OCI-LY7 (cell line): ENCODE measurements at regions not wholly inside any gene's neighbourhood (a gene's known extent, or its start where the extent isn't known, plus 50 kb on each side); places are given as distances from the start of the nearest gene placed in this dataset.

Experiments
- BruUV-seq: library from RNA; stranded (reverse); fragments of 400-500 nt; replicated peaks from 2 replicates; lab custom pipeline; 2021; lab: Mats Ljungman, UMichigan
- CTCF ChIA-PET: fragments of 300-600 bp; sonication (Branson Sonifier 250); formaldehyde crosslinking; loops from one replicate; lab custom pipeline; 2022; ENCODE audit warnings: antibody characterized with exemption; ENCODE audit not compliant: unreplicated experiment; lab: Charles Lee
- POLR2A ChIA-PET: fragments of 300-600 bp; sonication (Branson Sonifier 250); formaldehyde crosslinking; loops from one replicate; lab custom pipeline; 2022; ENCODE audit warnings: antibody characterized with exemption; lab: Charles Lee
- DNase-seq: peaks from one replicate; pipeline ENCODE4 v3.0.0-alpha.2; 2015; ENCODE audit warnings: low spot score
- H2AFZ ChIP-seq: fragments of 200-600 bp; sonication (generic), shearing (Covaris generic); 2 replicates; pipeline ENCODE4 v1.6.1; 2014; ENCODE audit warnings: mild to moderate bottlenecking, antibody characterized with exemption, low read length, moderate library complexity
- H3K27ac ChIP-seq: fragments of 200-600 bp; sonication (generic); 2 replicates; pipeline ENCODE4 v1.5.1; 2014; ENCODE audit warnings: mixed run types, low read depth, mild to moderate bottlenecking, moderate library complexity, low read length, inconsistent platforms; ENCODE audit not compliant: poor library complexity, severe bottlenecking
- H3K36me3 ChIP-seq: fragments of 200-600 bp; sonication (generic); 2 replicates; pipeline ENCODE4 v1.6.1; 2014; ENCODE audit warnings: mild to moderate bottlenecking, antibody characterized with exemption, low read length, moderate library complexity, mixed read lengths; ENCODE audit not compliant: insufficient read depth
- H3K4me1 ChIP-seq: fragments of 200-600 bp; sonication (generic); 2 replicates; pipeline ENCODE4 v1.5.1; 2014; ENCODE audit warnings: mild to moderate bottlenecking, low read length; ENCODE audit not compliant: insufficient read depth, poor library complexity, severe bottlenecking
- H3K4me2 ChIP-seq: fragments of 200-600 bp; sonication (generic); 2 replicates; pipeline ENCODE4 v1.6.1; 2014; ENCODE audit warnings: mild to moderate bottlenecking, low read length
- H3K4me3 ChIP-seq: fragments of 200-600 bp; sonication (generic); 2 replicates; pipeline ENCODE4 v1.5.1; 2014; ENCODE audit warnings: mild to moderate bottlenecking, low read depth, low read length; ENCODE audit not compliant: poor library complexity, severe bottlenecking
- H3K79me2 ChIP-seq: fragments of 200-600 bp; sonication (generic); 2 replicates; pipeline ENCODE4 v1.6.1; 2016; ENCODE audit warnings: low read depth, mild to moderate bottlenecking, low read length, moderate library complexity, mixed read lengths; ENCODE audit not compliant: insufficient read depth
- H3K9me2 ChIP-seq: fragments of 200-600 bp; sonication (generic); 2 replicates; pipeline ENCODE4 v1.6.1; 2016; ENCODE audit warnings: mild to moderate bottlenecking, low read length, mixed read lengths; ENCODE audit not compliant: insufficient read depth
- H3K9me3 ChIP-seq: fragments of 200-600 bp; sonication (generic); 2 replicates; pipeline ENCODE4 v1.6.1; 2014; ENCODE audit warnings: mild to moderate bottlenecking, mixed run types, low read length, mixed read lengths
- H4K20me1 ChIP-seq: fragments of 200-600 bp; sonication (generic); 2 replicates; pipeline ENCODE4 v1.6.1; 2014; ENCODE audit warnings: mild to moderate bottlenecking, antibody characterized with exemption, low read length, moderate library complexity, mixed read lengths; ENCODE audit not compliant: insufficient read depth
- EZH2phosphoT487 ChIP-seq: fragments of 200-600 bp; sonication (generic); IDR thresholded peaks from 2 replicates; pipeline ENCODE4 v1.6.1; 2018; ENCODE audit warnings: low read depth, borderline replicate concordance, mild to moderate bottlenecking, mixed run types, antibody characterized with exemption, low read length, moderate library complexity, mixed read lengths
- intact Hi-C: fragments of 100-400 bp; cut with micrococcal nuclease; formaldehyde crosslinking; loops from one replicate; pipeline ENCODE4 v1.10.0; 2022; ENCODE audit not compliant: unreplicated experiment
- TF ChIP-seq, protein P1 (sequence below): fragments of 200-600 bp; sonication (generic); conservative IDR thresholded peaks from 2 replicates; pipeline ENCODE4 v1.5.1; 2014; ENCODE audit warnings: mild to moderate bottlenecking, antibody characterized with exemption, low read length, moderate library complexity, mixed read lengths

DNA sequence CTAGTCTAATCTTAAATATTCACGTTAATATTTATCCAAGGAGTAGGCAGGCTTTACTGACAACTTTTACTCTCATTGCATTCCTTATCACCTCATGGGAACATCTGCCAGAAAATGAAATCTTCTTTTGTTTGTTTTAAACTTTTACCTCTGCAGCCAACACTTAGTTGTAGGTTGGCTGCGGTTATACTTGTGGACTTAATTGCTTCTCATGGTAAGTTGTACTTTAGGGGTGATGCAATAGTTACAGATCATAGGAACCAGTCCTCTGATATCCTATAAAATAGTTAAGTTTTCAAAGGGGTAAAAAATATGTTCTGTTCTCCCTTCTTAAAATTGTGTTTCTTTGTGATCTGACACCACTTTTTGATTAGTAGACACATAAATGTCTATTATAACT is 321.9 kb downstream of the ZPLD1 start:
- intact Hi-C loops, result no loop called here
- no peaks in the 10 kb centered on the region for H3K36me3 ChIP-seq
- CTCF ChIA-PET, result no interaction called here

DNA sequence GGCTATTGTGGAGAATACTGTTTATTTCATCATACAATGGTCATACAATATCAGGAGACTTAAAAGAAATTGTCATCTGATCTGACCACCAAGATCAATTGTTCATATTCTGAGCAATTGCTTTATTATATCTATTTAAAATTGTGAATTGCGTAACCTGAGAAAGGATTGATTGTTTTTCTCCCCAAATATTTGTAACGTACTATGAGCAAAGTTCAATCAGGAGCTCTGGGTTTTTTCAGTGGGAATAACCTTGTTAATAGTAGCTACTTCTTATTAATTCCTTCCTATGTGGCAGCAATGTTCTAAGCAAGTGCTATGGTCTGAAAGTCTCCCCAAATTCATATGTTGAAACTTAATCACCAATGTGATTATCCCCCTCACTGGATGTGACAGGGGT is 323.1 kb downstream of the ZPLD1 start:
- H3K9me3 ChIP-seq, result no peaks in the 10 kb centered on the region
- no peak overlapping the region for H3K27ac ChIP-seq
- POLR2A ChIA-PET, result interaction anchor here (1.0 kb wide), 1 partner anchor 9 kb away, joined by 3 read pairs; no protein-coding TSS in a partner anchor
- TF ChIP-seq EZH2phosphoT487, result no peak
- TF ChIP-seq, protein P1, sequence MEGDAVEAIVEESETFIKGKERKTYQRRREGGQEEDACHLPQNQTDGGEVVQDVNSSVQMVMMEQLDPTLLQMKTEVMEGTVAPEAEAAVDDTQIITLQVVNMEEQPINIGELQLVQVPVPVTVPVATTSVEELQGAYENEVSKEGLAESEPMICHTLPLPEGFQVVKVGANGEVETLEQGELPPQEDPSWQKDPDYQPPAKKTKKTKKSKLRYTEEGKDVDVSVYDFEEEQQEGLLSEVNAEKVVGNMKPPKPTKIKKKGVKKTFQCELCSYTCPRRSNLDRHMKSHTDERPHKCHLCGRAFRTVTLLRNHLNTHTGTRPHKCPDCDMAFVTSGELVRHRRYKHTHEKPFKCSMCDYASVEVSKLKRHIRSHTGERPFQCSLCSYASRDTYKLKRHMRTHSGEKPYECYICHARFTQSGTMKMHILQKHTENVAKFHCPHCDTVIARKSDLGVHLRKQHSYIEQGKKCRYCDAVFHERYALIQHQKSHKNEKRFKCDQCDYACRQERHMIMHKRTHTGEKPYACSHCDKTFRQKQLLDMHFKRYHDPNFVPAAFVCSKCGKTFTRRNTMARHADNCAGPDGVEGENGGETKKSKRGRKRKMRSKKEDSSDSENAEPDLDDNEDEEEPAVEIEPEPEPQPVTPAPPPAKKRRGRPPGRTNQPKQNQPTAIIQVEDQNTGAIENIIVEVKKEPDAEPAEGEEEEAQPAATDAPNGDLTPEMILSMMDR, result no peak
- H3K4me2 ChIP-seq, result no peak overlapping the region
- H3K36me3 ChIP-seq, result no peaks in the 10 kb centered on the region
- CTCF ChIA-PET, result no interaction called here
- no peak overlapping the region for H3K4me3 ChIP-seq
- no peaks in the 10 kb centered on the region for H4K20me1 ChIP-seq
- no peaks in the 10 kb centered on the region for H3K4me1 ChIP-seq
- BruUV-seq, result no TSS peak
- no peak overlapping the region for H2AFZ ChIP-seq
- no peaks in the 10 kb centered on the region for H3K9me2 ChIP-seq
- intact Hi-C loops, result no loop called here
- no peaks in the 10 kb centered on the region for H3K79me2 ChIP-seq
- no peak for DNase-seq

More for the DNA sequence above, 321.9 kb downstream of the ZPLD1 start:
- Histone ChIP-seq H4K20me1 (no peaks in the 10 kb centered on the region), H3K9me2 (no peaks in the 10 kb centered on the region), H2AFZ (no peak overlapping the region), H3K4me3 (no peak overlapping the region), H3K9me3 (no peaks in the 10 kb centered on the region), H3K27ac (no peak overlapping the region), H3K79me2 (no peaks in the 10 kb centered on the region), H3K4me2 (no peak overlapping the region), H3K4me1 (no peaks in the 10 kb centered on the region)
- no peak for DNase-seq
- TF ChIP-seq, protein P1, result no peak
- TF ChIP-seq EZH2phosphoT487, result no peak
- BruUV-seq, result no TSS peak
- POLR2A ChIA-PET, result no interaction called here

DNA sequence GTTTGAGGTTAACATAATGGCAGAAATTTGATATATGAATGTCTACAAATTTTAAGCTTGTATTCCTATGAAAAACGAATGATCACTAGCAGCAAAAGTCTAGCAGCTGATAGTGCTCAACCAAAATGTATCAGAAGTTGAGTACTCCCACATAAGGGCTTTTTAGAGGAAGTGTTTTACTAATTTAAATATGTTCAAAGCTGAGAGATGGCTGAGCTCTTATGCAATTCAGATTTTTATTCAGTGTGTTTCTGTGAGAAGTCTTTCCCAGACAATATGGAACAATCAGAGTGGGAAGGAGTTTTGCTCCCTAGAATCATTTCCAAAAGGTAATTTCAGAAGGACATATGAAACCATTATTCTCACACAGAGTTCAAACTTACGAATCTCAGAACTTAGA is 327.0 kb downstream of the ZPLD1 start:
- H3K4me1 ChIP-seq, result no peaks in the 10 kb centered on the region
- H3K9me3 ChIP-seq, result no peaks in the 10 kb centered on the region
- no peak overlapping the region for H2AFZ ChIP-seq
- H3K79me2 ChIP-seq, result no peaks in the 10 kb centered on the region
- no peaks in the 10 kb centered on the region for H3K36me3 ChIP-seq
- ChIA-PET CTCF (no interaction called here), POLR2A (interaction anchor here (0.6 to 1.3 kb wide), 3 partner anchors 10 to 1520 kb away, joined by 3 to 4 read pairs (median 3); no protein-coding TSS in a partner anchor)
- no peak overlapping the region for H3K4me3 ChIP-seq
- no peaks in the 10 kb centered on the region for H3K9me2 ChIP-seq
- H3K27ac ChIP-seq, result no peak overlapping the region
- no peak overlapping the region for H3K4me2 ChIP-seq
- BruUV-seq, result no TSS peak
- TF ChIP-seq, protein P1, result no peak
- no peak for TF ChIP-seq EZH2phosphoT487
- DNase-seq, result no peak
- no peaks in the 10 kb centered on the region for H4K20me1 ChIP-seq
- intact Hi-C loops, result no loop called here
